ENCODE measurements at regions not wholly inside any gene's neighbourhood (a gene's known extent, or its start where the extent isn't known, plus 50 kb on each side); places are given as distances from the start of the nearest gene placed in this dataset.
"Not testable (repeated sequence)": the region's sequence is repeated elsewhere in the genome, so short reads cannot be mapped to it uniquely, and the experiment has no call there.

- peak; percentile 22 for DNase-seq
Measured at GRCh38 chr20:30593572-30593971, 663.9 kb upstream of the DEFB115 start.

DNA sequence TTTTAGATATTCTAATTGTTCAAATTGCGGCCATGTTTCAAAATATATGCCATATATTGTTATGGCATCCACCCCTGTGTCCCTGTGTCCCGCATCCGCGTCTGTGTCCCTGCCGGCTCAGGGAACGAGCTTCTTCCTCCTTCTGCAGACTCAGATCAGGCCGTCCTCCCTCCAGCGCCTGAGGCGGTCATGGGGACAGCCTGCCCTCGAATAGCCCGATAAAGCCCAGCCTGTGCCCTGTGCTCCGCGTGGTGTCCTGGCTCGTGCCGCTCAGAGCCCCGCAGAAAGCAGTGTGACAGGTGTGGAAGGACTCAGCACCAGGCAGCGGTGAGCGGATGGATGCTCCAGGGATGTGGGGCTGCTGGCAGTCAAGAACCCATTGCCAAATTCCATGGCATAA is 663.4 kb upstream of the DEFB115 start:
- no peak for DNase-seq

GRCh38 chr20:30595698-30596097 is 661.8 kb upstream of the DEFB115 start:
- no peak for DNase-seq

- not testable (repeated sequence) for DNase-seq
Measured at GRCh38 chr20:30597429-30597828, 660.0 kb upstream of the DEFB115 start.

- no peak for DNase-seq
Measured at GRCh38 chr20:30598460-30599230, 658.8 kb upstream of the DEFB115 start.

DNA sequence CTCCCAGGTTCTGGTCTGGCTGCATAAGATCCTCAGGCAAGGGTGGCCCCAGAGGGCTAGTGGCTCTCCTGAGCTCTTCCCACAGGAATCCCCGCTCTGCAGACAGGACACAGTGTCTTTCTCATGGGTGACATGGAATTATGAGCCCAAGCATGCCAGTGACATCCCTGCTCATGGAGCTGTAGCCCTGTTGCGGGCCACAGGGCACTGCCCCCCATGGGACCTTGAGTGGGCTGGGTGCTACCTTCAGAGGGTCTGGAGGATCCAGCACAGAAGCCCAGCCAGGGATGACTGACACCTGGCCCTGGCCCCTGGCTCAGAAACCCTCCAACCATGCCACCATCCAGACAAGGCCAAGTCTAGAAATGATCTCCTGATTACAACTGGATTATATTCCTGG is 657.5 kb upstream of the DEFB115 start:
- no peak for DNase-seq

DNA sequence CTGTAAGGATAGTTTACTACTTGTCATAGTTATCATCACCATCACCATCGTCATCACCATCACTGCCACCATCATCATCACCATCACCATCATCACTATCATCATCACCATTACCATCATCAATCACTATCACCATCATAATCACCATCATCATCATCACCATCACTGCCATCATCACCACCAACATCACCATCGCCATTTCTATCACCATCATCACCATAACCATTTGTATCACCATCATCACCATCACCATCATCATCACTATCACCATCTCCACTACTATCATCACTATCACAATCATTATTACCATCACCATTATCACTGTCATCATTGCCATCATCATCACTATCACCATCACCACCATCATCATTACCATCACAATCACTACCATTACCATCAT is 655.5 kb upstream of the DEFB115 start:
- DNase-seq: no peak

DNA sequence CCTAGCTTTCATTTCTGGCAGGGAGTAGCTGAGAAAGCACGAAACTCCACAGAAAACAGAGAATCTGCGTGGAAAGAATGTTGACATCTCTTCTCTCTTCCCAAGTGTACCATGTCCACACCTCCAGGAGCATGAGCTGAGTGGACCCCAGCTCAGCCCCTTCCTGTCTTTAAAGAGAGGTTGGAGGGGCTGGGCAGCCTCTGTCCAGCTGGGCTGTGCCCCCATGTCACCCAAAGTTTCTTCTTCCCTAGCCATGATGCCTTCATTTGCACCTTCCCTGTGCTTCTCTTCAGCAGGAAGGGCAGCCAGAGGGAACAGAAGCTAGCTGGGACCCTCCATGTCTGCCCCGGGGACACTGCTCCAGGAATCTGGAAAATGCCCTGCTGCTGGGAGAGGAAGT is 655.0 kb upstream of the DEFB115 start:
- no peak for DNase-seq

GRCh38 chr20:30606990-30607389 is 650.5 kb upstream of the DEFB115 start:
- DNase-seq: no peak

- DNase-seq: no peak
Measured at GRCh38 chr20:30610029-30610693, 647.3 kb upstream of the DEFB115 start.

- DNase-seq: no peak
Measured at GRCh38 chr20:30610751-30611150, 646.7 kb upstream of the DEFB115 start.

- DNase-seq: no peak
Measured at GRCh38 chr20:30611239-30611984, 646.1 kb upstream of the DEFB115 start.

DNA sequence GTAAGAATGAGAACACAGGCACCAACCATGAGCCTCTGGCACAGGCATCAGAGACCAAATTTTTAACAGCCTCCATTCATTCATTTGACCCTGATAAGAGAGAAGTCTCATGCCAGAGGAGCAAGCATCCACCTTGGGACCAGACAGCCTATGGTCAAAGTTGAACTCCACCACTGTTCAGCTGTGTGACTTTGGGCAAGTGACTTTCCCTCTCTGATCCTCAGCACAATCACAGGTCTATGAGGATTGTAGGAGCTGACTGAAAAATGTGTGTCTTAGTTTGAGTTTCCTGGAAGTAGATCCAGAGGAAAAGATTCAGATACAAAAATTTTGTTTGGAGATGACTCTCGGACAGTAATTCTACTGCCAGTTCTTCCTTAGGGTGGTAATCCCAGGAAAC is 645.1 kb upstream of the DEFB115 start:
- DNase-seq: no peak

- DNase-seq: not testable (repeated sequence)
Measured at GRCh38 chr20:30621346-30621745, 636.1 kb upstream of the DEFB115 start.

GRCh38 chr20:30624310-30624709 is 633.2 kb upstream of the DEFB115 start:
- DNase-seq: not testable (repeated sequence)

GRCh38 chr20:30629376-30629775 is 628.1 kb upstream of the DEFB115 start:
- not testable (repeated sequence) for DNase-seq

- no peak for DNase-seq
Measured at GRCh38 chr20:30630761-30631160, 626.7 kb upstream of the DEFB115 start.

- DNase-seq: not testable (repeated sequence)
Measured at GRCh38 chr20:30631261-30631789, 626.1 kb upstream of the DEFB115 start.

DNA sequence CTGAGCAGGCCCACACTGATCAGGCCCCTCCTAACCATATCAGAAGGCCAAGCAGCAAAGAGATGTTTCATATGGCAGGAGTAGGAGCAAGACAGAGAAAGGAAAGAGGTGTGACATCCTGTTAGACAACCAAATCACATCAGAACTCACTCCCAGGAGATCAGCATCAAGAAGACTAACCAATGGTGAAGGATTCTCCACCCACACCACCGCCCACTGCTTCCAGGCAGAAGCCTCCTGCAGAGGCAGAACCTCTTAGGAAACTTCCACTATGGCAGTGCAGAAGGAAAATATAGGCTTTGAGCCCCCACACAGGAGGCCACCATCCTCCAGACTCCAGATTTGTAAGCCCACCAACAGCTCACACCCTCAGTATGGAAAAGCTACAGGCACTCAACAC is 624.7 kb upstream of the DEFB115 start:
- DNase-seq: not testable (repeated sequence)

DNA sequence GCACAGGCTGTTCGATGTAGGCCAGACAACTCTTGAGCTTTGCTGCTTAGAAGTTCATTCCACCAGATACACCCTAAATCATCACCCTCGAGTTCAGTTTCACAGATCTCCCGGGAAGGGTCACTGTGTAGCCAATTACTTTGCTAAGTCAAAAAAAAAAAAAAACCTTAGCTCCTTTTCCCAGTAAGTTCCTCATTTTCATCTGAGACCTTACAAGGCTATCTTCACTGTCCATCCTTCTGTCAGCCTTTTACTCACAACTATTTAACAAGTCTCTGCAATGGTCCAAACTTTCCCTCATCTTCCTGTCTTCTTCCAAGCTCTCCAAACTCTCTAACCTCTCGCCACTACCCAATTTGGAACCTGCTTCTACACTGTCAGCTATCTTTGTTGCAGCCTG is 615.9 kb upstream of the DEFB115 start:
- not testable (repeated sequence) for DNase-seq

GRCh38 chr20:30660982-30661381 is 596.5 kb upstream of the DEFB115 start:
- not testable (repeated sequence) for DNase-seq

DNA sequence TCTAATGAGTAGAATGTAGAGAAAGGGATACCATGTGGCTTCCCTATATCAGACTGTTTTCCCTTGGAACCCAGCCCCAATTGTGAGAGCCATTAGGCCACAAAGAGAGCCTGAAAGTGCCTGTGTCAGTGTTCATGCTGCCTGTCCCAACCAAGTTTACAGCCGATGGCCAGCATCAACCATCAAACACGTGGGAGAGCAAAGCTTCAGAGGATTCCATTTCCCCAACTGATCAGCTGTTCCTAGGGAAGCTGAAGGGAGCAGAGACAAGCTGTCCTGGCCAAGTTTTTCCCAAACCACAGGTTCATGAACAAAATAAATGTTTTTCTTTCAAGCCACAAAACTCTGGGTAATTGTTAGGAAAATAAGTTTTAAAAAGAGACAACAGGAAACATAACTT is 589.0 kb upstream of the DEFB115 start:
- not testable (repeated sequence) for DNase-seq

DNA sequence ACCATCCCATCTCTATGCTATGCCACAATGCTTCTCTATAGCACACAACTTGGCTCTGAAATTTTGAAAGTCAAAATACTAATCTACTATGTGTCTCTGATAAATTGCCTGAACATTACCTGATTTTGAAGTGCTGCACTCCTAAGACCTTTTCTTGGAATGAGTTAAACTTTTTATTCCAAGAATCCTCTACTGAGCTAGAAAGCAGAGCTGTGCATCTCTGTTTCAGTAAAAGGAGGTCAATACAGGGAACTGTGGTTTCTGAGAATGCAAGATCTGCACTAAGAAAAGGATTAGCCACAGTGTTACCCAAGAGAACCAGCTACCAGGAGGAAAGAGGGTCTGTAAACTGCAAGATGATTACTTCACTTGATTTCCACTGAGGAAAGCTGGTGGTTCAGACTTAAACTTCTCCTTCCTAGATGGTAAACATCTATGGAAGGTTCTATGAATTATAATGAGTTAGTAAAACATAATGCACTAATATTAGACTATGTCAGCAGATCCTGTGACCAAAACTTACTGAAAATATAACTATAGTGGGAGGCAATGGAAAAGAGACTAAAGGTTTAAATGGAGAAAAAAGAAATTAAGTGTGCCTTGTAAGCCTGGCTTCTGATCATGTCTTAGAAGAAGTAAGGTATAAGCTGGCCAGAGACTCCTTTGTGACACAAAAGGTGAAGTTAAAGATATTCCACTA is 588.0 kb upstream of the DEFB115 start:
- DNase-seq: not testable (repeated sequence)

Measured in NCI-H1105 treated with DMSO at 0.1 percent for 48 hours (cell line).